PC-9 (cell line): ENCODE measurements at regions not wholly inside any gene's neighbourhood (a gene's known extent, or its start where the extent isn't known, plus 50 kb on each side); places are given as distances from the start of the nearest gene placed in this dataset.

ENCODE experiments used
- EZH2 ChIP-seq: fragments of 200-600 bp; sonication (generic); IDR thresholded peaks from 2 replicates; pipeline ENCODE4 v1.8.0; 2017; ENCODE audit warnings: antibody characterized with exemption, low read depth
- TF ChIP-seq, protein P1 (sequence below): fragments of 200-600 bp; sonication (generic); conservative IDR thresholded peaks from 2 replicates; pipeline ENCODE4 v1.6.1; 2017; ENCODE audit warnings: mixed run types, antibody characterized with exemption, mild to moderate bottlenecking, moderate library complexity

GRCh38 chr10:56599201-56599600 lies 238.1 kb upstream of the ZWINT start:
- TF ChIP-seq, protein P1, sequence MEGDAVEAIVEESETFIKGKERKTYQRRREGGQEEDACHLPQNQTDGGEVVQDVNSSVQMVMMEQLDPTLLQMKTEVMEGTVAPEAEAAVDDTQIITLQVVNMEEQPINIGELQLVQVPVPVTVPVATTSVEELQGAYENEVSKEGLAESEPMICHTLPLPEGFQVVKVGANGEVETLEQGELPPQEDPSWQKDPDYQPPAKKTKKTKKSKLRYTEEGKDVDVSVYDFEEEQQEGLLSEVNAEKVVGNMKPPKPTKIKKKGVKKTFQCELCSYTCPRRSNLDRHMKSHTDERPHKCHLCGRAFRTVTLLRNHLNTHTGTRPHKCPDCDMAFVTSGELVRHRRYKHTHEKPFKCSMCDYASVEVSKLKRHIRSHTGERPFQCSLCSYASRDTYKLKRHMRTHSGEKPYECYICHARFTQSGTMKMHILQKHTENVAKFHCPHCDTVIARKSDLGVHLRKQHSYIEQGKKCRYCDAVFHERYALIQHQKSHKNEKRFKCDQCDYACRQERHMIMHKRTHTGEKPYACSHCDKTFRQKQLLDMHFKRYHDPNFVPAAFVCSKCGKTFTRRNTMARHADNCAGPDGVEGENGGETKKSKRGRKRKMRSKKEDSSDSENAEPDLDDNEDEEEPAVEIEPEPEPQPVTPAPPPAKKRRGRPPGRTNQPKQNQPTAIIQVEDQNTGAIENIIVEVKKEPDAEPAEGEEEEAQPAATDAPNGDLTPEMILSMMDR = no peak
- TF ChIP-seq EZH2 = no peak
